Pancreas (tissue), 10 donors: ENCODE measurements at regions not wholly inside any gene's neighbourhood (a gene's known extent, or its start where the extent isn't known, plus 50 kb on each side); places are given as distances from the start of the nearest gene placed in this dataset.
A peak's percentile ranks its signal among the peaks of the same experiment; 100 is the strongest.

Source experiments
- ATAC-seq, 4 donors: fragments of 200-7000 bp; cut with Tn5 transposase; one replicate each; pipeline versions ENCODE4 v1.8.0 to v1.9.1; 2020; ENCODE audit warnings: mild to moderate bottlenecking in 4 of 4, moderate library complexity in 4 of 4
- DNase-seq, 6 donors: peaks; one replicate each; pipeline ENCODE4 v3.0.0-alpha.2; 2020
- FAIRE-seq: peaks from 2 replicates; lab custom pipeline; 2012; peaks lifted over from hg19 to GRCh38; lab: Jason Lieb, UNC
- H3K27ac ChIP-seq, 4 donors: fragments of 200-600 bp; sonication (generic); 1 replicate in 3 of 4; 2 replicates in 1 of 4; pipeline versions ENCODE4 v1.5.0 to v1.8.0; 2020
- H3K27me3 ChIP-seq, 4 donors: fragments of 200-600 bp; one replicate each; pipeline ENCODE4 v1.8.0; 2021
- H3K36me3 ChIP-seq, 3 donors: fragments of 200-600 bp; sonication (generic) in 1 of 3; one replicate each; pipeline versions ENCODE4 v1.5.0 to v1.8.0; 2020 to 2021
- H3K4me1 ChIP-seq, 3 donors: fragments of 200-600 bp; one replicate each; pipeline ENCODE4 v1.8.0; 2021
- H3K4me3 ChIP-seq, 4 donors: fragments of 200-600 bp; sonication (generic) in 2 of 4; one replicate each; pipeline versions ENCODE4 v1.5.0 to v1.8.0; 2020 to 2021
- H3K9me3 ChIP-seq, 4 donors: fragments of 200-600 bp; one replicate each; pipeline ENCODE4 v1.8.0; 2021
- CTCF ChIP-seq, 4 donors: fragments of 200-600 bp; sonication (generic) in 3 of 4; IDR thresholded peaks; one replicate each; pipeline versions ENCODE4 v1.5.0 to v1.8.0; 2021; ENCODE audit warnings: antibody characterized with exemption in 4 of 4
- WGBS, 2 donors: extraction: QIAGEN DNeasy Blood & Tissue Kit; methylation state at CpG; one replicate each; pipeline ENCODE4 v1.1.7; 2013; 5-methylcytosine and 5-hydroxymethylcytosine counted together
- intact Hi-C, 3 donors: fragments of 100-400 bp; cut with DNase I; formaldehyde crosslinking; loops; one replicate each; pipeline versions ENCODE4 v1.11.1 to v1.14.2; 2022
- donor health status: healthy with polysubstance abuse.
- donor health status: DM: no; HTN: no; CAD: no; lungs with moderate emphysema.
- donor health status: DM: no; HTN: no; CAD: no.
- donor health status: control.
- donor health status: control.
- donor health status: Bipolar disorder and iron deficiency.
- donor health status: DM: yes; HTN: yes; CAD: no.
- donor health status: DM: no; HTN: no; CAD: no.
- donor health status: DM: no; HTN: no; CAD: no.
- donor health status: DM: yes; HTN: yes; CAD: no.

DNA sequence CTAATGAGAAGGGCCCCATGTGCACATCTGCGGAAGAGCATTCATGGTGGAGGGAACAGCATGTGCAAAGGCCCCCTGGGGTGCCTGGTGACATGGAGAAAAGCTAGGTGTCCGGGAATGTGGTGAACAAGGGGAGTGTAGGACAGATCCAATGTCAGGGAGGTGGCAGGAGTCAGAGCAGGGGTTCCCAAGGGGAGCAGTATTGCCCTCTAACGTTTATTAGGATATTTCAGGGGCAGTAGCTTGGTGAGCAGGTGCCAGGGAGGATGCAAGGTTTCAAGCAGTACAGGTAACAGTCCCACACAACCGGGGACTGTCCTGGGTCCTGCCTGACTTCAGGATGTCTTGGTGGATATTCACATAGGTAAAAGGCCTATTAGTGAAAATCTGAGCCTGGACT, 209.6 kb downstream of the EMX2 start:
- FAIRE-seq, result no peak

DNA sequence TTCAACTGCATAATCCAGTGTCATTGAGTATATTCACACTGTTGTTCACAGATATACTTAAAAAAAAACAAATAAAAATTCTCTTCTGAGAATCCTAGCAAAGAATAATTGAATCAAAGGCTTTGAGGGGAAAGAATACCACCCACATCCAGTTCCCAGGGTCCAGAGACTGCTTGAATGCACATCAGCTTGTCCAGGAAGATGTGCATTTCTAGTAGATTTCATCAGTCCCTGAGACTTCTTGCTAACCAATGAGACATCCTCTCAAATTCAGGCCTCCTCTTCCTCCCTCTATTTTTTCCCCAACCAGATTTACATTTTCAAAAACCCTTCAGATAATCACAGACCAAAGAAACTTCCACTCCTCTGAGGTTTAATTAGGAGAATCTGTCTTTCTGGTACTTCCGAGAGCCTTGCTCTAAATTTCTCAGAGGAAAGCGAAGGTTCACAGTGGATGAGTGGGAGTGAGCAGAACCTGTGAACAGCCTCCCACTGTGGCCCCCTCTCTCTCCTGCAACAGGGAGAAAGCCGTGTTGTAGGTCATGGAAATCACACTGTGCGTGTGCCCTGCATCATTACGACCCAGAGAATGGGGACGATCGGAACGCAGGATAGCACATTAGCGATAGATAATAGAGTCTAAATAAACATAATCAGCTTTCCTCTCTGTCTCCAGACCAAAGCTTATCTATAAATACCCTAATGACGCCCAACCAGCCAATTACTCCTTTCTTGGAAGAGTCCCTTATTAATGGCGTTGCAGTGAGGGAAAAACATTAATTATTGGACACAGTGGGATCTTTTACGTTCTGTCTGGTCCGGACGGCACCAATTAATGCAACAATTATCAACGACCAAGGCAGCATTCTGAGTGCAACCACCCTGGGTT, 212.5 kb downstream of the EMX2 start:
- no peaks in the 10 kb centered on the region for H3K27me3 ChIP-seq
- no peak overlapping the region for H3K27ac ChIP-seq
- no peak overlapping the region for H3K4me3 ChIP-seq
- no peaks in the 10 kb centered on the region for H3K36me3 ChIP-seq
- H3K4me1 ChIP-seq, result no peaks in the 10 kb centered on the region
- 42 to 51% methylated on average over 15 of the region's 15 CpGs for WGBS, 2 donors
- DNase-seq, result no peak
- TF ChIP-seq CTCF (IDR thresholded peaks at IDR 0.05), result no peak
- intact Hi-C loops, result no loop called here
- FAIRE-seq, result no peak
- ATAC-seq, result no peak
- H3K9me3 ChIP-seq, result no peaks in the 10 kb centered on the region

More for the DNA sequence above, 209.6 kb downstream of the EMX2 start:
- Histone ChIP-seq H3K27ac (no peak overlapping the region), H3K4me1 (no peaks in the 10 kb centered on the region), H3K27me3 (no peaks in the 10 kb centered on the region), H3K36me3 (no peaks in the 10 kb centered on the region), H3K4me3 (no peak overlapping the region), H3K9me3 (no peaks in the 10 kb centered on the region)
- intact Hi-C loops, result no loop called here
- no peak for ATAC-seq
- WGBS, 2 donors, result 62 to 66% methylated on average over 4 of the region's 4 CpGs
- DNase-seq, result no peak
- TF ChIP-seq CTCF (IDR thresholded peaks at IDR 0.05), result no peak

DNA sequence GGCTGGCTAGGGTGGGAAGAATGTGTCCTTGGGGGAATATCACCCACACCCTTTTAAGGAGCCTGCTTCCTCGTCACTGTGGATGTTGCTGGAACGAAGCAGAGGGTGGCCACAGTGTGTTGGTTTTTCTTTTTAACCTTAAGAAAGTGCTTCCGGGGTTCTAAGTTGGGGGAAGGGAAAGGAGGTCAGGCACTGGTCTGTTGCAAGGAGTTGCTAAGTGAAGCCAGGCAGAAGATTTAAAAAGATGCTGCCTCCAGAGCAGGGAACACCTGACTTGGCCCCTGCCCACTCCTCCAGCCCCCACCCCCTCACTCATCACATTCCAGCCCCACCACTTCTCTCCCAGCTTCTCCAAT, 213.1 kb downstream of the EMX2 start:
- intact Hi-C loops, result no loop called here
- ATAC-seq, result no peak
- Histone ChIP-seq H3K9me3 (no peaks in the 10 kb centered on the region), H3K4me3 (no peak overlapping the region), H3K27ac (no peak overlapping the region), H3K4me1 (no peaks in the 10 kb centered on the region), H3K27me3 (peaks cover 0 to 1% (median 0%) of the 10 kb centered on the region in 4 donors), H3K36me3 (no peaks in the 10 kb centered on the region)
- no peak for TF ChIP-seq CTCF (IDR thresholded peaks at IDR 0.05)
- no peak for FAIRE-seq
- no peak for DNase-seq
- WGBS, 2 donors, result 20 to 22% methylated on average over 3 of the region's 3 CpGs

- 36 to 40% methylated on average over 9 of the region's 9 CpGs for WGBS, 2 donors
- H3K4me1 ChIP-seq, result no peaks in the 10 kb centered on the region
- no peak overlapping the region for H3K4me3 ChIP-seq
- H3K27ac ChIP-seq, result no peak overlapping the region
- TF ChIP-seq CTCF (IDR thresholded peaks at IDR 0.05), result no peak
- FAIRE-seq (no peak), DNase-seq (no peak), ATAC-seq (peak in 1 of 4 donors; percentile 28)
- no peaks in the 10 kb centered on the region for H3K9me3 ChIP-seq
- peaks cover 0 to 14% (median 0%) of the 10 kb centered on the region in 4 donors for H3K27me3 ChIP-seq
- H3K36me3 ChIP-seq, result no peaks in the 10 kb centered on the region
- intact Hi-C loops, result no loop called here
Measured at GRCh38 chr10:117757086-117757720, 214.7 kb downstream of the EMX2 start.

DNA sequence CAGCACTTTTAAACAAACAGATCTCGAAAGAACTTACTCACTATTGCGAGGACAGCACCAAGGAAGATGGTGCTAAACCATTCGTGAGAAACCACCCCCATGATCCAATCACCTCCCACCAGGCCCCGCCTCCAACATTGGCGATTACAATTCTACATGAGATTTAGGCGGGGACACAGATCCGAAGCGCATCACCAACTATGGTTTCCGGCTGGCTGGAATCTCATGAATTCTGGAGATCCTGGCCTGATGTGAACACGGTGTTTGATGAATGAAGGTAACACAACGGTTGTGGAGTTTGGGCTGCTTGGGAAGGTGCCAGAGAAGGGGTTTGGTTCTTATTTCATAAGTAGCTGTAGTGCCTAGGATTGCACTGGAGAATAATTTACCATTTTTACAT, 216.7 kb downstream of the EMX2 start:
- no peak for TF ChIP-seq CTCF (IDR thresholded peaks at IDR 0.05)
- DNase-seq, result no peak
- H3K4me1 ChIP-seq, result no peaks in the 10 kb centered on the region
- 80 to 87% methylated on average over 11 of the region's 11 CpGs for WGBS, 2 donors
- no peaks in the 10 kb centered on the region for H3K9me3 ChIP-seq
- H3K36me3 ChIP-seq, result no peaks in the 10 kb centered on the region
- no peak overlapping the region for H3K4me3 ChIP-seq
- no peak for FAIRE-seq
- no peak for ATAC-seq
- peaks cover 0 to 14% (median 0%) of the 10 kb centered on the region in 4 donors for H3K27me3 ChIP-seq
- intact Hi-C loops, result no loop called here
- no peak overlapping the region for H3K27ac ChIP-seq
